ENCODE measurements at regions not wholly inside any gene's neighbourhood (a gene's known extent, or its start where the extent isn't known, plus 50 kb on each side); places are given as distances from the start of the nearest gene placed in this dataset.
A peak's percentile ranks its signal among the peaks of the same experiment; 100 is the strongest.

DNA sequence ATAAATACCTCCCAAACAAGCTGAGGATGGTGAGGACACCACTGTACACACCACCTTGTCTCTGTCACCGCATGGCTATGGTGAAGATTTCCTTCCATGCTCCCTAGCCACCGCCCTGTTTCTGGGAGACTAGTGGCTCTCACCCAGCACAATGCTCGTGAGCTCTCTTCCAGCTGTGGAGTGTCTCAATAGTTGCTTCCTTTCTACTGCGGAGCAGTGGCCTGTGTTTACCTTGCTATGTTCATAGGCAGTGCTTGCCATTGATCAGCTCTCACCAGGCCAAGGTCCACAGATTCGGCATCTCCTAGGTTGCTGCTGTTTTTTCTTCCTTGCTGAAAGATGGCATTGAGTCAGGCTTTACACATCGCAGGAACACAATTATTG is 313.6 kb upstream of the RTL1 start:
- TF ChIP-seq, protein P1, sequence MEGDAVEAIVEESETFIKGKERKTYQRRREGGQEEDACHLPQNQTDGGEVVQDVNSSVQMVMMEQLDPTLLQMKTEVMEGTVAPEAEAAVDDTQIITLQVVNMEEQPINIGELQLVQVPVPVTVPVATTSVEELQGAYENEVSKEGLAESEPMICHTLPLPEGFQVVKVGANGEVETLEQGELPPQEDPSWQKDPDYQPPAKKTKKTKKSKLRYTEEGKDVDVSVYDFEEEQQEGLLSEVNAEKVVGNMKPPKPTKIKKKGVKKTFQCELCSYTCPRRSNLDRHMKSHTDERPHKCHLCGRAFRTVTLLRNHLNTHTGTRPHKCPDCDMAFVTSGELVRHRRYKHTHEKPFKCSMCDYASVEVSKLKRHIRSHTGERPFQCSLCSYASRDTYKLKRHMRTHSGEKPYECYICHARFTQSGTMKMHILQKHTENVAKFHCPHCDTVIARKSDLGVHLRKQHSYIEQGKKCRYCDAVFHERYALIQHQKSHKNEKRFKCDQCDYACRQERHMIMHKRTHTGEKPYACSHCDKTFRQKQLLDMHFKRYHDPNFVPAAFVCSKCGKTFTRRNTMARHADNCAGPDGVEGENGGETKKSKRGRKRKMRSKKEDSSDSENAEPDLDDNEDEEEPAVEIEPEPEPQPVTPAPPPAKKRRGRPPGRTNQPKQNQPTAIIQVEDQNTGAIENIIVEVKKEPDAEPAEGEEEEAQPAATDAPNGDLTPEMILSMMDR (IDR thresholded peaks at IDR 0.05), result no peak
- TF ChIP-seq POLR2A (IDR thresholded peaks at IDR 0.05), result no peak
- Histone ChIP-seq H3K4me1 (no peaks in the 10 kb centered on the region), H3K27me3 (no peaks in the 10 kb centered on the region), H3K4me3 (no peak overlapping the region), H3K9me3 (no peaks in the 10 kb centered on the region), H3K27ac (no peak overlapping the region), H3K36me3 (no peaks in the 10 kb centered on the region)
- peak in 1 of 3 donors; percentile 26 for DNase-seq

DNA sequence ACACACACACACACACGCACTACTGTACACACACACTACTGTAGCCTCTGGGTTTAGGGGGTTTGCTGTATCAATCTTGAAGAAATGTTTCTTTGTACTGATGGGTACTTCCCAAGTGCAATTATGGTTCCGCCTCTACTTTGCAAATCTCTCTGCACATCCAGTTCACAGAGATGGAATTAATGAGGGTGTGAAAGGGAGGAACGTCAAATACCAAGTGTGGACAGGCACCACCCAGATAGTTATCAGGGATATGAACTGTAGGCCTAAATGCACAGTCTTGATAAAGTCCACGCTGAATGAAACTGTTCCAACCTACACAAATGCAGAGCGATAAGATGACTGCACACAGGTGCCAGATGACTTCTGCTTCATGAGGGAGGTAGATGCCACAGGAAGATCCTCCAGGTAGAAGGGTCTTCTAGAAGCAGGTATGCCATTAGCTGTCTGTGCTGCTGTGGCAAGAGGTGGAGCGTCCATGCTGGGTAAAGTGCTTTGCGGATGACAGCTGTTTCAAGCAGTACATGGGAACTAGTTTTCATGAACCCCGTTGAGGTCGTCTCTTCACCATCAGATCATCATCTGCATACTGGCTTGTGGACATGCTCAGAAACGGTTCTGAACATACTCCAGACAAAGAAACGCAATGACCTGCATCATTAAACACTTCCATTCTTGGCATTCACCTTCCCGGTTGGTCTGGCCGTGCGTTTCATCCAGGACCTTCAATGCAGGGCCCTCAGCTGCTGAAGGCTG is 314.3 kb upstream of the RTL1 start:
- no peaks in the 10 kb centered on the region for H3K36me3 ChIP-seq
- TF ChIP-seq POLR2A (IDR thresholded peaks at IDR 0.05), result no peak
- TF ChIP-seq, protein P1 (IDR thresholded peaks at IDR 0.05), result no peak
- H3K9me3 ChIP-seq, result no peaks in the 10 kb centered on the region
- H3K4me1 ChIP-seq, result no peaks in the 10 kb centered on the region
- H3K27ac ChIP-seq, result no peak overlapping the region
- no peak overlapping the region for H3K4me3 ChIP-seq
- H3K27me3 ChIP-seq, result no peaks in the 10 kb centered on the region
- peak in 1 of 3 donors; percentile 22 for DNase-seq

- TF ChIP-seq POLR2A (IDR thresholded peaks at IDR 0.05), result no peak
- TF ChIP-seq, protein P1 (IDR thresholded peaks at IDR 0.05), result no peak
- Histone ChIP-seq H3K27ac (no peak overlapping the region), H3K4me1 (no peaks in the 10 kb centered on the region)
Observed at GRCh38 chr14:101219896-101220703, 316.6 kb upstream of the RTL1 start.

GRCh38 chr14:101220921-101221510 is 317.5 kb upstream of the RTL1 start:
- no peak overlapping the region for H3K4me3 ChIP-seq
- H3K27ac ChIP-seq, result no peak overlapping the region
- no peaks in the 10 kb centered on the region for H3K9me3 ChIP-seq
- TF ChIP-seq, protein P1 (IDR thresholded peaks at IDR 0.05), result no peak
- TF ChIP-seq POLR2A (IDR thresholded peaks at IDR 0.05), result no peak
- DNase-seq, result peak in 1 of 3 donors; percentile 29
- H3K4me1 ChIP-seq, result no peaks in the 10 kb centered on the region
- H3K36me3 ChIP-seq, result no peaks in the 10 kb centered on the region
- no peaks in the 10 kb centered on the region for H3K27me3 ChIP-seq

More at GRCh38 chr14:101219896-101220703, 316.6 kb upstream of the RTL1 start:
- no peak overlapping the region for H3K4me3 ChIP-seq
- H3K27me3 ChIP-seq, result no peaks in the 10 kb centered on the region
- H3K36me3 ChIP-seq, result no peaks in the 10 kb centered on the region
- peak in 1 of 3 donors; percentile 25 for DNase-seq
- no peaks in the 10 kb centered on the region for H3K9me3 ChIP-seq

DNA sequence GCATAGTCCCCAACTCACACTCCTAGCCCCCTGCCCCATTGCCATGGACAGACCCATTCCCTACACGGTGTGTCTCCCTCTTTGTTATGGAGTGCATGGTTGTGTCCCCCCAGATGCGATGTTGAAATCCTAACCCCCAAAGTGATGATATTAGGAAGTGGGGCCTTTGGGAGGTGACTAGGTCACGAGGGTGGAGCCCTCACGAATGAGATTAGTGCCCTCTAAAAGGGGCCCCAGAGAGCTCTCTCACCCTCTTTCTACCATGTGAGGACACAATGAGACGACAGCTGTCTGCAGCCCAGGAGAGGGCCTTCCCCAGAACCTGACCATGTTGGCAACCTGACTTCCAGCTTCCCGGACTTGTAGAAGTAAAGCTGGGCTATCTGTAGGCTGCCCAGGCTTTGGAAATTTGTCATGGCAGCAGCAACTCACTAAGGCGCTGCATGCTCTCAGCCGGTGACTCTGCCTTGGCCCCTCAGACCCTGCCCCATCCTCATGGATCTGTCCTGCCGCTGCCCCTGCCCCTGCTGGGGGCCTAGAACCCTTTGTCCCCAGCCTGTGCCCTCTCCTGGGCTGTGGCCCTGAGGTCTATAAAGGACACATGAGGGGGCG is 318.1 kb upstream of the RTL1 start:
- TF ChIP-seq, protein P1 (IDR thresholded peaks at IDR 0.05), result no peak
- TF ChIP-seq POLR2A (IDR thresholded peaks at IDR 0.05), result no peak
- Histone ChIP-seq H3K36me3 (no peaks in the 10 kb centered on the region), H3K27ac (no peak overlapping the region), H3K4me1 (no peaks in the 10 kb centered on the region), H3K27me3 (no peaks in the 10 kb centered on the region), H3K9me3 (no peaks in the 10 kb centered on the region), H3K4me3 (no peak overlapping the region)
- peak in 1 of 3 donors; percentile 17 for DNase-seq
